ENCODE measurements at regions not wholly inside any gene's neighbourhood (a gene's known extent, or its start where the extent isn't known, plus 50 kb on each side); places are given as distances from the start of the nearest gene placed in this dataset.

- WGBS, 3 donors, result 80 to 88% (median 80%) methylated on average over 4 of the region's 4 CpGs
- Histone ChIP-seq H3K9me3 (no peaks in the 10 kb centered on the region), H3K27me3 (no peaks in the 10 kb centered on the region), H3K36me3 (no peaks in the 10 kb centered on the region), H3K4me1 (ENCODE audit: insufficient read depth) (no peaks in the 10 kb centered on the region), H3K4me3 (no peak overlapping the region), H3K27ac (no peak overlapping the region)
- TF ChIP-seq POLR2A (IDR thresholded peaks at IDR 0.05) (no peak), EP300 (IDR thresholded peaks at IDR 0.05) (no peak), CTCF (IDR thresholded peaks at IDR 0.05) (no peak)
- DNase-seq, result no peak
- intact Hi-C loops (cut with DNase I), result no loop called here
Observed at GRCh38 chr17:33688771-33689170, 395.7 kb upstream of the ASIC2 start.

- no peaks in the 10 kb centered on the region for H3K36me3 ChIP-seq
- no peaks in the 10 kb centered on the region for H3K27me3 ChIP-seq
- no peak overlapping the region for H3K27ac ChIP-seq
- no peaks in the 10 kb centered on the region for H3K9me3 ChIP-seq
- no peak overlapping the region for H3K4me3 ChIP-seq
- intact Hi-C loops (cut with DNase I), result no loop called here
- no peaks in the 10 kb centered on the region for H3K4me1 ChIP-seq (ENCODE audit: insufficient read depth)
- no peak for TF ChIP-seq EP300 (IDR thresholded peaks at IDR 0.05)
- no peak for TF ChIP-seq POLR2A (IDR thresholded peaks at IDR 0.05)
- no peak for TF ChIP-seq CTCF (IDR thresholded peaks at IDR 0.05)
- no peak for DNase-seq
- 46 to 70% (median 69%) methylated on average over 2 of the region's 2 CpGs for WGBS, 3 donors
Observed at GRCh38 chr17:33689725-33690124, 396.6 kb upstream of the ASIC2 start.

GRCh38 chr17:33695431-33695830 lies 402.3 kb upstream of the ASIC2 start:
- Histone ChIP-seq H3K27me3 (no peaks in the 10 kb centered on the region), H3K36me3 (no peaks in the 10 kb centered on the region), H3K9me3 (no peaks in the 10 kb centered on the region), H3K27ac (no peak overlapping the region), H3K4me3 (no peak overlapping the region), H3K4me1 (ENCODE audit: insufficient read depth) (no peaks in the 10 kb centered on the region)
- intact Hi-C loops (cut with DNase I), result no loop called here
- no peak for DNase-seq
- TF ChIP-seq EP300 (IDR thresholded peaks at IDR 0.05), result no peak
- TF ChIP-seq CTCF (IDR thresholded peaks at IDR 0.05), result no peak
- no peak for TF ChIP-seq POLR2A (IDR thresholded peaks at IDR 0.05)

GRCh38 chr17:33696102-33696501 lies 403.0 kb upstream of the ASIC2 start:
- Histone ChIP-seq H3K9me3 (no peaks in the 10 kb centered on the region), H3K4me3 (no peak overlapping the region), H3K36me3 (no peaks in the 10 kb centered on the region), H3K27ac (no peak overlapping the region), H3K4me1 (ENCODE audit: insufficient read depth) (no peaks in the 10 kb centered on the region), H3K27me3 (no peaks in the 10 kb centered on the region)
- WGBS, 3 donors, result 48 to 62% (median 48%) methylated on average over 6 of the region's 6 CpGs
- no peak for DNase-seq
- intact Hi-C loops (cut with DNase I), result no loop called here
- TF ChIP-seq CTCF (IDR thresholded peaks at IDR 0.05), result no peak
- TF ChIP-seq POLR2A (IDR thresholded peaks at IDR 0.05), result no peak
- no peak for TF ChIP-seq EP300 (IDR thresholded peaks at IDR 0.05)

- intact Hi-C loops (cut with DNase I), result no loop called here
- no peaks in the 10 kb centered on the region for H3K4me1 ChIP-seq (ENCODE audit: insufficient read depth)
- TF ChIP-seq EP300 (IDR thresholded peaks at IDR 0.05), result no peak
- no peaks in the 10 kb centered on the region for H3K9me3 ChIP-seq
- H3K4me3 ChIP-seq, result no peak overlapping the region
- H3K36me3 ChIP-seq, result no peaks in the 10 kb centered on the region
- no peak overlapping the region for H3K27ac ChIP-seq
- WGBS, 3 donors, result 60 to 77% (median 61%) methylated on average over 1 of the region's 1 CpG
- DNase-seq, result no peak
- H3K27me3 ChIP-seq, result no peaks in the 10 kb centered on the region
Observed at GRCh38 chr17:33697557-33697956, 404.5 kb upstream of the ASIC2 start.
